Panc1 (cell line): ENCODE measurements at regions not wholly inside any gene's neighbourhood (a gene's known extent, or its start where the extent isn't known, plus 50 kb on each side); places are given as distances from the start of the nearest gene placed in this dataset.

Source experiments
- ATAC-seq: fragments of 200-7000 bp; cut with Tn5 transposase; 2 replicates; pipeline ENCODE4 v1.9.1; 2020; ENCODE audit warnings: mild to moderate bottlenecking, moderate library complexity
- BruUV-seq: library from RNA; stranded (reverse); fragments of 400-500 nt; replicated peaks from 2 replicates; lab custom pipeline; 2021; lab: Mats Ljungman, UMichigan
- CTCF ChIA-PET: fragments of 300-600 bp; sonication (Branson Sonifier 250); formaldehyde crosslinking; loops from one replicate; lab custom pipeline; 2022; ENCODE audit warnings: antibody characterized with exemption; lab: Charles Lee
- POLR2A ChIA-PET: fragments of 300-600 bp; sonication (Branson Sonifier 250); formaldehyde crosslinking; loops from one replicate; lab custom pipeline; 2022; ENCODE audit warnings: antibody characterized with exemption; lab: Charles Lee
- DNase-seq: peaks from one replicate; pipeline ENCODE4 v3.0.0-alpha.2; 2010; ENCODE audit warnings: low read depth, low spot score
- H3K27ac ChIP-seq: 2 replicates; pipeline ENCODE4 v1.5.1; 2011; ENCODE audit warnings: mild to moderate bottlenecking, low read length, inconsistent platforms
- H3K27me3 ChIP-seq: fragments of 200-500 bp; sonication (Bioruptor generic); 2 replicates; pipeline ENCODE4 v1.6.0; 2014; ENCODE audit warnings: low read length, inconsistent platforms; ENCODE audit not compliant: control insufficient read depth, insufficient read depth
- H3K36me3 ChIP-seq: fragments of 200-500 bp; sonication (Bioruptor generic); 2 replicates; pipeline ENCODE4 v1.5.1; 2014; ENCODE audit warnings: inconsistent platforms, mild to moderate bottlenecking, low read length, moderate library complexity; ENCODE audit not compliant: control insufficient read depth, insufficient read depth
- H3K4me1 ChIP-seq: 2 replicates; pipeline ENCODE4 v1.5.1; 2011; ENCODE audit warnings: inconsistent platforms, mild to moderate bottlenecking, low read length, moderate library complexity; ENCODE audit not compliant: control insufficient read depth, insufficient read depth
- H3K4me3 ChIP-seq, 2 experiments: 2 replicates each; pipeline ENCODE4 v1.5.1; 2011 to 2012; ENCODE audit warnings: low read depth in 2 of 2, low read length in 2 of 2, mild to moderate bottlenecking in 2 of 2, inconsistent platforms in 1 of 2, moderate library complexity in 1 of 2
- H3K9me3 ChIP-seq: fragments of 200-500 bp; sonication (Bioruptor generic); 2 replicates; pipeline ENCODE4 v1.5.1; 2014; ENCODE audit warnings: low read depth, mild to moderate bottlenecking, inconsistent platforms, low read length, moderate library complexity; ENCODE audit not compliant: control insufficient read depth, insufficient read depth
- POLR2AphosphoS5 ChIP-seq: IDR thresholded peaks from 2 replicates; pipeline ENCODE4 v1.6.1; 2012; ENCODE audit warnings: mild to moderate bottlenecking, low read depth, low read length, moderate library complexity
- SIN3A ChIP-seq: IDR thresholded peaks from 2 replicates; pipeline ENCODE4 v1.6.1; 2012; ENCODE audit warnings: low read depth, mild to moderate bottlenecking, low read length, moderate library complexity, borderline replicate concordance; ENCODE audit not compliant: insufficient read depth
- TCF7L2 ChIP-seq: IDR thresholded peaks from 2 replicates; pipeline ENCODE4 v1.6.1; 2011; ENCODE audit warnings: mild to moderate bottlenecking, low read depth, low read length, inconsistent platforms
- in situ Hi-C: cut with HindIII; loops from 2 replicates; pipeline ENCODE4 v1.10.0; 2016; ENCODE audit warnings: low sequenced_read_pairs, low pct_unique_long_range_greater_than_20kb
- intact Hi-C: fragments of 100-400 bp; cut with micrococcal nuclease; formaldehyde crosslinking; loops from one replicate; pipeline ENCODE4 v1.10.0; 2022; ENCODE audit not compliant: unreplicated experiment
- TF ChIP-seq, protein P1 (sequence below), 2 experiments: IDR thresholded peaks; 2 replicates each; pipeline ENCODE4 v1.6.1; 2011 to 2012; ENCODE audit warnings: low read depth in 2 of 2, control low read depth in 1 of 2, low read length in 1 of 2, mild to moderate bottlenecking in 1 of 2, moderate library complexity in 1 of 2; ENCODE audit not compliant: insufficient read depth in 1 of 2
- TF ChIP-seq, protein P2 (sequence below): fragments of 450-650 bp; IDR thresholded peaks from 2 replicates; pipeline ENCODE4 v1.5.1; 2017; ENCODE audit warnings: mild to moderate bottlenecking

GRCh38 chr2:126343136-126343535 lies 312.8 kb upstream of the GYPC start:
- intact Hi-C loops (no loop called here), in situ Hi-C loops (no loop called here)
- CTCF ChIA-PET = no interaction called here
- Histone ChIP-seq H3K27ac (no peak overlapping the region), H3K4me3 (no peak overlapping the region), H3K36me3 (no peaks in the 10 kb centered on the region), H3K4me1 (no peaks in the 10 kb centered on the region), H3K27me3 (no peaks in the 10 kb centered on the region), H3K9me3 (no peaks in the 10 kb centered on the region)
- POLR2A ChIA-PET = no interaction called here
- ATAC-seq = no peak
- DNase-seq = no peak
- TF ChIP-seq POLR2AphosphoS5 (no peak), SIN3A (no peak), TCF7L2 (no peak)
- TF ChIP-seq, protein P1, sequence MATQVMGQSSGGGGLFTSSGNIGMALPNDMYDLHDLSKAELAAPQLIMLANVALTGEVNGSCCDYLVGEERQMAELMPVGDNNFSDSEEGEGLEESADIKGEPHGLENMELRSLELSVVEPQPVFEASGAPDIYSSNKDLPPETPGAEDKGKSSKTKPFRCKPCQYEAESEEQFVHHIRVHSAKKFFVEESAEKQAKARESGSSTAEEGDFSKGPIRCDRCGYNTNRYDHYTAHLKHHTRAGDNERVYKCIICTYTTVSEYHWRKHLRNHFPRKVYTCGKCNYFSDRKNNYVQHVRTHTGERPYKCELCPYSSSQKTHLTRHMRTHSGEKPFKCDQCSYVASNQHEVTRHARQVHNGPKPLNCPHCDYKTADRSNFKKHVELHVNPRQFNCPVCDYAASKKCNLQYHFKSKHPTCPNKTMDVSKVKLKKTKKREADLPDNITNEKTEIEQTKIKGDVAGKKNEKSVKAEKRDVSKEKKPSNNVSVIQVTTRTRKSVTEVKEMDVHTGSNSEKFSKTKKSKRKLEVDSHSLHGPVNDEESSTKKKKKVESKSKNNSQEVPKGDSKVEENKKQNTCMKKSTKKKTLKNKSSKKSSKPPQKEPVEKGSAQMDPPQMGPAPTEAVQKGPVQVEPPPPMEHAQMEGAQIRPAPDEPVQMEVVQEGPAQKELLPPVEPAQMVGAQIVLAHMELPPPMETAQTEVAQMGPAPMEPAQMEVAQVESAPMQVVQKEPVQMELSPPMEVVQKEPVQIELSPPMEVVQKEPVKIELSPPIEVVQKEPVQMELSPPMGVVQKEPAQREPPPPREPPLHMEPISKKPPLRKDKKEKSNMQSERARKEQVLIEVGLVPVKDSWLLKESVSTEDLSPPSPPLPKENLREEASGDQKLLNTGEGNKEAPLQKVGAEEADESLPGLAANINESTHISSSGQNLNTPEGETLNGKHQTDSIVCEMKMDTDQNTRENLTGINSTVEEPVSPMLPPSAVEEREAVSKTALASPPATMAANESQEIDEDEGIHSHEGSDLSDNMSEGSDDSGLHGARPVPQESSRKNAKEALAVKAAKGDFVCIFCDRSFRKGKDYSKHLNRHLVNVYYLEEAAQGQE (IDR thresholded peaks at IDR 0.05; ENCODE audit: insufficient read depth in 1 of 2, low read depth in 2 of 2, low read length in 1 of 2) = no peak
- TF ChIP-seq, protein P2, sequence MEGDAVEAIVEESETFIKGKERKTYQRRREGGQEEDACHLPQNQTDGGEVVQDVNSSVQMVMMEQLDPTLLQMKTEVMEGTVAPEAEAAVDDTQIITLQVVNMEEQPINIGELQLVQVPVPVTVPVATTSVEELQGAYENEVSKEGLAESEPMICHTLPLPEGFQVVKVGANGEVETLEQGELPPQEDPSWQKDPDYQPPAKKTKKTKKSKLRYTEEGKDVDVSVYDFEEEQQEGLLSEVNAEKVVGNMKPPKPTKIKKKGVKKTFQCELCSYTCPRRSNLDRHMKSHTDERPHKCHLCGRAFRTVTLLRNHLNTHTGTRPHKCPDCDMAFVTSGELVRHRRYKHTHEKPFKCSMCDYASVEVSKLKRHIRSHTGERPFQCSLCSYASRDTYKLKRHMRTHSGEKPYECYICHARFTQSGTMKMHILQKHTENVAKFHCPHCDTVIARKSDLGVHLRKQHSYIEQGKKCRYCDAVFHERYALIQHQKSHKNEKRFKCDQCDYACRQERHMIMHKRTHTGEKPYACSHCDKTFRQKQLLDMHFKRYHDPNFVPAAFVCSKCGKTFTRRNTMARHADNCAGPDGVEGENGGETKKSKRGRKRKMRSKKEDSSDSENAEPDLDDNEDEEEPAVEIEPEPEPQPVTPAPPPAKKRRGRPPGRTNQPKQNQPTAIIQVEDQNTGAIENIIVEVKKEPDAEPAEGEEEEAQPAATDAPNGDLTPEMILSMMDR = no peak
- no TSS peak for BruUV-seq

- POLR2A ChIA-PET = no interaction called here
- intact Hi-C loops = no loop called here
- no peaks in the 10 kb centered on the region for H3K4me1 ChIP-seq
- no peaks in the 10 kb centered on the region for H3K9me3 ChIP-seq
- TF ChIP-seq, protein P1 (IDR thresholded peaks at IDR 0.05; ENCODE audit: insufficient read depth in 1 of 2, low read depth in 2 of 2, low read length in 1 of 2) = no peak
- TF ChIP-seq POLR2AphosphoS5 = no peak
- no peak for TF ChIP-seq SIN3A
- no peak for TF ChIP-seq TCF7L2
- TF ChIP-seq, protein P2 = no peak
- ATAC-seq = no peak
- no peak overlapping the region for H3K27ac ChIP-seq
- DNase-seq = no peak
- H3K4me3 ChIP-seq = no peak overlapping the region
- in situ Hi-C loops = no loop called here
- no TSS peak for BruUV-seq
- no peaks in the 10 kb centered on the region for H3K36me3 ChIP-seq
- CTCF ChIA-PET = no interaction called here
- H3K27me3 ChIP-seq = no peaks in the 10 kb centered on the region
Observed at GRCh38 chr2:126344493-126344892, 311.5 kb upstream of the GYPC start.
